NT2/D1 (cell line): ENCODE measurements at regions not wholly inside any gene's neighbourhood (a gene's known extent, or its start where the extent isn't known, plus 50 kb on each side); places are given as distances from the start of the nearest gene placed in this dataset.

Source experiments
- YY1 ChIP-seq: IDR thresholded peaks from 2 replicates; pipeline ENCODE4 v1.6.1; 2011; ENCODE audit not compliant: insufficient read length, insufficient read depth
- ZNF274 ChIP-seq: IDR thresholded peaks from 2 replicates; pipeline ENCODE4 v1.6.1; 2011; ENCODE audit warnings: mild to moderate bottlenecking, low read depth, low read length

DNA sequence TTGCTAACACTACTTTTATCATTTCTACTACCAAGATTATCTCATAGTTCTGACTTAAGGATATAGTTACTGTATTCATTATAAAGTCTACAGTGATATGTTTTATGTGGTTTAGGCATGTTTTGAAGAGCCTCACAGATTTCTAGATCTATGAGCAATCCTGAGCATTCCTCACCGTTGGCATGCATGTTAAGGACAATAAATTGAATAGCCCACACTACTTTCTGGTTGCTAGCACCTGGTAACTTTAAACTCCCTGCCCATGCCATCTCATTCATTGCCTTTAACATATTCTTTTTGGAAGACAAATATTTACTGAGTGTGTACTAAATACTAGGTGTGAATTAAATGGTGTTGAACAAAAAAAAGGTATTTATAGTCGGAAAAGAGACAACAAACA is 868.1 kb upstream of the CDH9 start:
- TF ChIP-seq YY1: no peak
- TF ChIP-seq ZNF274: no peak
